ENCODE measurements at regions not wholly inside any gene's neighbourhood (a gene's known extent, or its start where the extent isn't known, plus 50 kb on each side); places are given as distances from the start of the nearest gene placed in this dataset.
A peak's percentile ranks its signal among the peaks of the same experiment; 100 is the strongest.

DNA sequence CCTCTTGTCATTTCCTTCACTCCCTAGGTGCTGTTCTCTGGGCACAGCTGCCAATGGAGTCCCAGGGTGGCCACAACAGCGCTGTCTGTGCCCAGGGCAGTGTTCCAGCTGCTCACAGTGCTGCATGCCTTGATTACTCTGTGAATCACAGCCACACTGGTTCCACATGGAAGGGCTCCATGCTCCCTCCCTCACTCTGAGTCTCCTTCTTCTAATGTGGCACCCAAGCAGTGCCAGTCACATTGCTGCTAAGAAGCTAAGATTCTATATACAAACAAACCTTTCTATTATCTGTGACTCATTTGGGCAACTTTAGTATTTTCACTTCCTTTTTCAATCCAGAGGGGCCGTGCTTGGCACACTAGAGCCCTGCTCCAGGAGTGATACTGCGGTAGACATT, 248.7 kb downstream of the TDRD3 start:
- no peak overlapping the region for H3K4me3 ChIP-seq (ENCODE audit: low read depth, low read length)
- TF ChIP-seq, protein P1, sequence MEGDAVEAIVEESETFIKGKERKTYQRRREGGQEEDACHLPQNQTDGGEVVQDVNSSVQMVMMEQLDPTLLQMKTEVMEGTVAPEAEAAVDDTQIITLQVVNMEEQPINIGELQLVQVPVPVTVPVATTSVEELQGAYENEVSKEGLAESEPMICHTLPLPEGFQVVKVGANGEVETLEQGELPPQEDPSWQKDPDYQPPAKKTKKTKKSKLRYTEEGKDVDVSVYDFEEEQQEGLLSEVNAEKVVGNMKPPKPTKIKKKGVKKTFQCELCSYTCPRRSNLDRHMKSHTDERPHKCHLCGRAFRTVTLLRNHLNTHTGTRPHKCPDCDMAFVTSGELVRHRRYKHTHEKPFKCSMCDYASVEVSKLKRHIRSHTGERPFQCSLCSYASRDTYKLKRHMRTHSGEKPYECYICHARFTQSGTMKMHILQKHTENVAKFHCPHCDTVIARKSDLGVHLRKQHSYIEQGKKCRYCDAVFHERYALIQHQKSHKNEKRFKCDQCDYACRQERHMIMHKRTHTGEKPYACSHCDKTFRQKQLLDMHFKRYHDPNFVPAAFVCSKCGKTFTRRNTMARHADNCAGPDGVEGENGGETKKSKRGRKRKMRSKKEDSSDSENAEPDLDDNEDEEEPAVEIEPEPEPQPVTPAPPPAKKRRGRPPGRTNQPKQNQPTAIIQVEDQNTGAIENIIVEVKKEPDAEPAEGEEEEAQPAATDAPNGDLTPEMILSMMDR (IDR thresholded peaks at IDR 0.05; ENCODE audit: control insufficient read depth, extremely low read depth, insufficient read depth) = no peak
- DNase-seq (ENCODE audit: low read depth) = no peak

DNA sequence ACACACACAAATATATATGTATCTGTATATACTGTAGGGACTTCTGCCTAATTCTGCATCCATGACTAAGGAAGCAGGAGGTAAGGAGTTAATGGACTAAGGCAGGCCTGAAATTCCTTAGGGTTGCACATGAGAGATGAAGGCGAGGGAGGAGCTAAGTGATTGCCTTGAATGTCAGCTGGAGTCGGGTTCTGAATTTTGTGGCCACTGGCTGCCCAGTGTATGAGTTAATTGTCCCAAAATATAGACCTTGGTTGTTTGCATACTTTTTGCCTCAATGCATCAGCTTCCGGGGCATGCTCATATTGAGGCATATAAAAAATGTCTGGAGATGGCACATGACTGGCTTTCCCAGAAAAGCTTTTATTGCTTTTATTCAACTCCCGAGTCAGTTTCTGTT, 245.5 kb downstream of the TDRD3 start:
- no peak overlapping the region for H3K4me3 ChIP-seq (ENCODE audit: low read depth, low read length)
- TF ChIP-seq, protein P1 (IDR thresholded peaks at IDR 0.05; ENCODE audit: control insufficient read depth, extremely low read depth, insufficient read depth) = no peak
- no peak for DNase-seq (ENCODE audit: low read depth)

DNA sequence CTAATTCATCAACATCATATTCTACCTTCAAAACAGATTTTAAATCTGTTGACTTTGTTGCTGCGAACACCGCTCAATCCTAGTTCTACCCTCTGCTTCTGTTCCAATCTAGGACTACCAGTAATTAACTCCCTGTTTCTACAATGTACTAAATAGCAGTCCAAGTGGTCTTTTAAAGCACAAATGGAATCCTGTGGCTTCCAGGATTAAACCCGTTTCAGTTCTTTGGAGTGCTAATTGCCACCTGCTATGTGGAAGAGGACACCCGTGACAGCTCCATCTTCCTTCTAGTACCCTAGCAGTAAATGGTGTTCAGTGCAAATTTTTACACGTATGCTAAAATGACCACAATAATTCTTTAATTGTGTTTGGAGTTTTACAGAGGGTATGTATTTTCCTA, 232.1 kb downstream of the TDRD3 start:
- TF ChIP-seq, protein P1 (IDR thresholded peaks at IDR 0.05; ENCODE audit: control insufficient read depth, extremely low read depth, insufficient read depth) = no peak

DNA sequence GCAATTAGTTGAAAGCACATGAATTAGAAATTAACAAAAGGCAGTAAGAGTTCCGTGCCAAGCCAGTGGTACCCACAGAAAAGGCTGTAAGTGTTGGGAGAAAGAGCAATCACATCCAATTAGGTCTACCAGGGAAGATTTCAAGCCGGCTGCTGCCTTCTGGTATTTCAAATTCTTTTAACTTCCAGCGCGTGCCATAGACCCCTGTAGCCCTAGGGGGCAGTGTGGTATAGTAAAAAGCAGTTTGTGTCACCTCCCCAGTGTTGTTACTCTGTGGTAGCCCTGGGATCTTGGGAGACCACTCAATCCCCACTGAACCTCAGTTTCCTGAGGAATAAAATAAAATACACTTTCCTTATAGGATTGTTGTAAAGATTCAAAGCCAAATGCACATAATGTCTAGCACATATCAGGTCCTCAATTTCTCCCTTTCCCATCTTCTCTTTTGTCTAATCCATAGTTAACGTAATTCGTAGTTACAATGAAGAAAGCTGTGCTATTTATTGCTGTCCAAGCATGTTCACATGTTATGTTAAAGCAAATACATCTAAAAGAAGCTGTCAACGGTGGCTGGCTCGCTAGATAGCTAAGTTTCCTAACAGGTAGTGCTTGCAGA, 230.2 kb downstream of the TDRD3 start:
- no peak for DNase-seq (ENCODE audit: low read depth)

More for the DNA sequence above, 232.1 kb downstream of the TDRD3 start:
- no peak for DNase-seq (ENCODE audit: low read depth)
- no peak overlapping the region for H3K4me3 ChIP-seq (ENCODE audit: low read depth, low read length)

More for the DNA sequence above, 230.2 kb downstream of the TDRD3 start:
- TF ChIP-seq, protein P1 (IDR thresholded peaks at IDR 0.05; ENCODE audit: control insufficient read depth, extremely low read depth, insufficient read depth) = peak; percentile 71
- H3K4me3 ChIP-seq (ENCODE audit: low read depth, low read length) = no peak overlapping the region

All from LNCaP clone FGC (cell line).